Activated T-helper 1 cell treated with anti-CD3 and anti-CD28 coated beads, Interleukin-12 subunit alpha, Interleukin-12 subunit beta, Interleukin-2, Interleukin-4 antibody, amounts not matched to agents 30 ng/mL and 10 ng/mL and 1 ng/mL, durations not matched to agents 14 hours and 24 hours and 36 hours (primary cell): ENCODE measurements at regions not wholly inside any gene's neighbourhood (a gene's known extent, or its start where the extent isn't known, plus 50 kb on each side); places are given as distances from the start of the nearest gene placed in this dataset.
"Not testable (repeated sequence)": the region's sequence is repeated elsewhere in the genome, so short reads cannot be mapped to it uniquely, and the experiment has no call there.

Experiments
- DNase-seq: peaks from one replicate; pipeline ENCODE4 v3.0.0; 2021; ENCODE audit warnings: low spot score
- H3K27ac Mint-ChIP-seq: one replicate; pipeline ENCODE4 v1.8.0; 2021; ENCODE audit warnings: mild to moderate bottlenecking, mixed read lengths
- H3K27me3 Mint-ChIP-seq: one replicate; pipeline ENCODE4 v1.8.0; 2022; ENCODE audit warnings: mild to moderate bottlenecking, moderate library complexity, mixed read lengths; ENCODE audit not compliant: insufficient read depth
- H3K36me3 Mint-ChIP-seq: one replicate; pipeline ENCODE4 v1.8.0; 2021; ENCODE audit warnings: low read depth, mixed read lengths
- H3K4me1 Mint-ChIP-seq: one replicate; pipeline ENCODE4 v1.8.0; 2021; ENCODE audit warnings: low read depth, mixed read lengths
- H3K4me3 Mint-ChIP-seq: one replicate; pipeline ENCODE4 v1.8.0; 2021; ENCODE audit warnings: mild to moderate bottlenecking, moderate library complexity, mixed read lengths
- H3K9me3 Mint-ChIP-seq: one replicate; pipeline ENCODE4 v1.8.0; 2021; ENCODE audit warnings: mixed read lengths
- intact Hi-C: fragments of 100-400 bp; cut with micrococcal nuclease; formaldehyde crosslinking; loops from one replicate; pipeline ENCODE4 v1.15.1; 2024

- Mint-ChIP-seq H3K27ac (no peak overlapping the region), H3K4me3 (no peak overlapping the region), H3K36me3 (no peaks in the 10 kb centered on the region), H3K4me1 (no peaks in the 10 kb centered on the region), H3K9me3 (peaks cover 9% of the 10 kb centered on the region), H3K27me3 (no peaks in the 10 kb centered on the region)
- intact Hi-C loops = no loop called here
- DNase-seq = no peak
Measured at GRCh38 chr5:166127766-166128570, 2163.5 kb upstream of the WWC1 start.

GRCh38 chr5:166145107-166145506 is 2146.3 kb upstream of the WWC1 start:
- H3K4me3 Mint-ChIP-seq, H3K27me3 Mint-ChIP-seq, intact Hi-C loops, DNase-seq, H3K27ac Mint-ChIP-seq, H3K36me3 Mint-ChIP-seq, H3K4me1 Mint-ChIP-seq: not testable (repeated sequence)
- peaks cover 11% of the 10 kb centered on the region for H3K9me3 Mint-ChIP-seq

GRCh38 chr5:166163996-166164610 is 2127.3 kb upstream of the WWC1 start:
- no peak for DNase-seq
- intact Hi-C loops = no loop called here
- no peak overlapping the region for H3K27ac Mint-ChIP-seq
- H3K9me3 Mint-ChIP-seq = peaks cover 5% of the 10 kb centered on the region
- no peaks in the 10 kb centered on the region for H3K27me3 Mint-ChIP-seq
- no peaks in the 10 kb centered on the region for H3K4me1 Mint-ChIP-seq
- no peaks in the 10 kb centered on the region for H3K36me3 Mint-ChIP-seq
- no peak overlapping the region for H3K4me3 Mint-ChIP-seq

GRCh38 chr5:166165596-166165995 is 2125.8 kb upstream of the WWC1 start:
- Mint-ChIP-seq H3K36me3 (no peaks in the 10 kb centered on the region), H3K27me3 (no peaks in the 10 kb centered on the region), H3K9me3 (peaks cover 7% of the 10 kb centered on the region), H3K27ac (no peak overlapping the region), H3K4me3 (no peak overlapping the region), H3K4me1 (no peaks in the 10 kb centered on the region)
- DNase-seq = no peak
- intact Hi-C loops = no loop called here

- H3K36me3 Mint-ChIP-seq = no peaks in the 10 kb centered on the region
- no peaks in the 10 kb centered on the region for H3K4me1 Mint-ChIP-seq
- H3K27me3 Mint-ChIP-seq = no peaks in the 10 kb centered on the region
- no peak for DNase-seq
- intact Hi-C loops = no loop called here
- H3K27ac Mint-ChIP-seq = no peak overlapping the region
- no peak overlapping the region for H3K4me3 Mint-ChIP-seq
- H3K9me3 Mint-ChIP-seq = peaks cover 8% of the 10 kb centered on the region
Measured at GRCh38 chr5:166166071-166166470, 2125.4 kb upstream of the WWC1 start.

GRCh38 chr5:166172597-166172996 is 2118.8 kb upstream of the WWC1 start:
- Mint-ChIP-seq H3K4me1 (no peaks in the 10 kb centered on the region), H3K4me3 (no peak overlapping the region), H3K36me3 (no peaks in the 10 kb centered on the region), H3K27ac (no peak overlapping the region), H3K9me3 (peaks cover 7% of the 10 kb centered on the region), H3K27me3 (no peaks in the 10 kb centered on the region)
- intact Hi-C loops = no loop called here
- no peak for DNase-seq

GRCh38 chr5:166178411-166179080 is 2112.9 kb upstream of the WWC1 start:
- no peak overlapping the region for H3K4me3 Mint-ChIP-seq
- DNase-seq = no peak

GRCh38 chr5:166185185-166185584 is 2106.3 kb upstream of the WWC1 start:
- H3K4me3 Mint-ChIP-seq = no peak overlapping the region
- H3K4me1 Mint-ChIP-seq = no peaks in the 10 kb centered on the region
- H3K27ac Mint-ChIP-seq = no peak overlapping the region
- no peaks in the 10 kb centered on the region for H3K36me3 Mint-ChIP-seq
- peaks cover 29% of the 10 kb centered on the region for H3K9me3 Mint-ChIP-seq
- intact Hi-C loops = no loop called here
- no peak for DNase-seq
- no peaks in the 10 kb centered on the region for H3K27me3 Mint-ChIP-seq

More at GRCh38 chr5:166178411-166179080, 2112.9 kb upstream of the WWC1 start:
- H3K27ac Mint-ChIP-seq = no peak overlapping the region
- H3K36me3 Mint-ChIP-seq = no peaks in the 10 kb centered on the region
- no peaks in the 10 kb centered on the region for H3K4me1 Mint-ChIP-seq
- H3K9me3 Mint-ChIP-seq = peaks cover 28% of the 10 kb centered on the region
- H3K27me3 Mint-ChIP-seq = no peaks in the 10 kb centered on the region
- intact Hi-C loops = no loop called here

- H3K9me3 Mint-ChIP-seq = peaks cover 22% of the 10 kb centered on the region
- no peaks in the 10 kb centered on the region for H3K4me1 Mint-ChIP-seq
- no peak overlapping the region for H3K4me3 Mint-ChIP-seq
- no peaks in the 10 kb centered on the region for H3K36me3 Mint-ChIP-seq
- intact Hi-C loops = no loop called here
- no peak for DNase-seq
- no peak overlapping the region for H3K27ac Mint-ChIP-seq
- no peaks in the 10 kb centered on the region for H3K27me3 Mint-ChIP-seq
Measured at GRCh38 chr5:166188501-166189325, 2102.7 kb upstream of the WWC1 start.

- no peak overlapping the region for H3K4me3 Mint-ChIP-seq
- intact Hi-C loops = no loop called here
- H3K27me3 Mint-ChIP-seq = no peaks in the 10 kb centered on the region
- H3K36me3 Mint-ChIP-seq = no peaks in the 10 kb centered on the region
- no peak for DNase-seq
- H3K27ac Mint-ChIP-seq = no peak overlapping the region
- H3K9me3 Mint-ChIP-seq = peaks cover 25% of the 10 kb centered on the region
- H3K4me1 Mint-ChIP-seq = no peaks in the 10 kb centered on the region
Measured at GRCh38 chr5:166192696-166193095, 2098.7 kb upstream of the WWC1 start.

GRCh38 chr5:166195981-166196380 is 2095.5 kb upstream of the WWC1 start:
- H3K27me3 Mint-ChIP-seq = no peaks in the 10 kb centered on the region
- intact Hi-C loops = no loop called here
- H3K9me3 Mint-ChIP-seq = peaks cover 13% of the 10 kb centered on the region
- no peak overlapping the region for H3K27ac Mint-ChIP-seq
- H3K4me1 Mint-ChIP-seq = no peaks in the 10 kb centered on the region
- no peak overlapping the region for H3K4me3 Mint-ChIP-seq
- no peak for DNase-seq
- H3K36me3 Mint-ChIP-seq = no peaks in the 10 kb centered on the region

- no peak overlapping the region for H3K27ac Mint-ChIP-seq
- intact Hi-C loops = no loop called here
- peaks cover 8% of the 10 kb centered on the region for H3K9me3 Mint-ChIP-seq
- no peaks in the 10 kb centered on the region for H3K36me3 Mint-ChIP-seq
- no peaks in the 10 kb centered on the region for H3K4me1 Mint-ChIP-seq
- DNase-seq = no peak
- no peaks in the 10 kb centered on the region for H3K27me3 Mint-ChIP-seq
- H3K4me3 Mint-ChIP-seq = no peak overlapping the region
Measured at GRCh38 chr5:166200532-166200931, 2090.9 kb upstream of the WWC1 start.
